Ectodermal cell (in vitro differentiated cells): ENCODE measurements at regions not wholly inside any gene's neighbourhood (a gene's known extent, or its start where the extent isn't known, plus 50 kb on each side); places are given as distances from the start of the nearest gene placed in this dataset.

Source experiments
- H3K27ac ChIP-seq: 2 replicates; pipeline ENCODE4 v1.7.0; 2013; ENCODE audit warnings: mild to moderate bottlenecking, low read depth, low read length; ENCODE audit not compliant: insufficient read depth, poor library complexity, severe bottlenecking
- H3K27me3 ChIP-seq: 2 replicates; pipeline ENCODE4 v1.7.0; 2013; ENCODE audit warnings: mild to moderate bottlenecking, low read length; ENCODE audit not compliant: insufficient read depth, control insufficient read depth, poor library complexity, severe bottlenecking
- H3K36me3 ChIP-seq: one replicate; pipeline ENCODE4 v1.7.0; 2013; ENCODE audit warnings: low read length; ENCODE audit not compliant: control insufficient read depth, insufficient read depth
- H3K4me1 ChIP-seq: one replicate; pipeline ENCODE4 v1.7.0; 2013; ENCODE audit warnings: low read length; ENCODE audit not compliant: control insufficient read depth, insufficient read depth
- H3K4me3 ChIP-seq: 2 replicates; pipeline ENCODE4 v1.7.0; 2013; ENCODE audit warnings: low read depth, low read length, control low read depth; ENCODE audit not compliant: insufficient read depth
- H3K9me3 ChIP-seq: 2 replicates; pipeline ENCODE4 v1.7.0; 2013; ENCODE audit warnings: mild to moderate bottlenecking, low read length, moderate library complexity; ENCODE audit not compliant: control insufficient read depth
- WGBS, 2 experiments: methylation state at CpG; one replicate each; pipeline ENCODE4 v1.1.7; 2013; ENCODE audit warnings: missing lambda C conversion rate in 2 of 2; 5-methylcytosine and 5-hydroxymethylcytosine counted together

- no peaks in the 10 kb centered on the region for H3K9me3 ChIP-seq
- peaks cover 3% of the 10 kb centered on the region for H3K27me3 ChIP-seq
- H3K4me3 ChIP-seq = no peak overlapping the region
- no peaks in the 10 kb centered on the region for H3K36me3 ChIP-seq
- 93 to 96% methylated on average over 3 of the region's 3 CpGs for WGBS, 2 experiments
- H3K4me1 ChIP-seq = no peaks in the 10 kb centered on the region
- H3K27ac ChIP-seq = no peak overlapping the region
Measured at GRCh38 chr21:38952890-38953289, 147.2 kb downstream of the ETS2 start.

GRCh38 chr21:38951095-38951730 is 145.5 kb downstream of the ETS2 start:
- Histone ChIP-seq H3K27me3 (peaks cover 15% of the 10 kb centered on the region), H3K4me1 (no peaks in the 10 kb centered on the region), H3K4me3 (no peak overlapping the region), H3K27ac (no peak overlapping the region), H3K9me3 (no peaks in the 10 kb centered on the region), H3K36me3 (no peaks in the 10 kb centered on the region)
- WGBS, 2 experiments = 87 to 93% methylated on average over 1 of the region's 1 CpG

GRCh38 chr21:38950435-38951094 is 144.8 kb downstream of the ETS2 start:
- Histone ChIP-seq H3K4me3 (no peak overlapping the region), H3K27me3 (peaks cover 18% of the 10 kb centered on the region), H3K27ac (no peak overlapping the region), H3K4me1 (peaks cover 4% of the 10 kb centered on the region), H3K36me3 (no peaks in the 10 kb centered on the region), H3K9me3 (no peaks in the 10 kb centered on the region)
- 69 to 95% methylated on average over 3 to 4 of the region's 4 CpGs for WGBS, 2 experiments

- Histone ChIP-seq H3K4me3 (no peak overlapping the region), H3K9me3 (no peaks in the 10 kb centered on the region), H3K27ac (no peak overlapping the region), H3K27me3 (peaks cover 18% of the 10 kb centered on the region), H3K36me3 (no peaks in the 10 kb centered on the region), H3K4me1 (peaks cover 4% of the 10 kb centered on the region)
- 86 to 97% methylated on average over 1 of the region's 1 CpG for WGBS, 2 experiments
Measured at GRCh38 chr21:38949070-38949380, 143.3 kb downstream of the ETS2 start.

GRCh38 chr21:38948377-38949069 is 142.8 kb downstream of the ETS2 start:
- Histone ChIP-seq H3K4me1 (peaks cover 4% of the 10 kb centered on the region), H3K36me3 (no peaks in the 10 kb centered on the region), H3K27ac (no peak overlapping the region), H3K9me3 (no peaks in the 10 kb centered on the region), H3K4me3 (no peak overlapping the region), H3K27me3 (peaks cover 18% of the 10 kb centered on the region)
- WGBS, 2 experiments = 89 to 97% methylated on average over 4 of the region's 4 CpGs

- Histone ChIP-seq H3K27ac (no peak overlapping the region), H3K36me3 (no peaks in the 10 kb centered on the region), H3K27me3 (peaks cover 18% of the 10 kb centered on the region), H3K4me3 (no peak overlapping the region), H3K9me3 (no peaks in the 10 kb centered on the region), H3K4me1 (peaks cover 4% of the 10 kb centered on the region)
- WGBS, 2 experiments = 19 to 23% methylated on average over 17 of the region's 17 CpGs
Measured at GRCh38 chr21:38945545-38946245, 140.0 kb downstream of the ETS2 start.

GRCh38 chr21:38944903-38945302 is 139.2 kb downstream of the ETS2 start:
- no peak overlapping the region for H3K4me3 ChIP-seq
- H3K27ac ChIP-seq = no peak overlapping the region
- peaks cover 4% of the 10 kb centered on the region for H3K4me1 ChIP-seq
- WGBS, 2 experiments = 50 to 56% methylated on average over 14 of the region's 14 CpGs
- H3K9me3 ChIP-seq = no peaks in the 10 kb centered on the region
- H3K36me3 ChIP-seq = no peaks in the 10 kb centered on the region
- H3K27me3 ChIP-seq = peaks cover 18% of the 10 kb centered on the region

- Histone ChIP-seq H3K36me3 (no peaks in the 10 kb centered on the region), H3K4me3 (no peak overlapping the region), H3K9me3 (no peaks in the 10 kb centered on the region), H3K27me3 (peaks cover 18% of the 10 kb centered on the region), H3K27ac (no peak overlapping the region), H3K4me1 (peaks cover 4% of the 10 kb centered on the region)
- WGBS, 2 experiments = 88 to 89% methylated on average over 11 of the region's 11 CpGs
Measured at GRCh38 chr21:38944402-38944801, 138.7 kb downstream of the ETS2 start.

GRCh38 chr21:38942748-38943211 is 137.1 kb downstream of the ETS2 start:
- Histone ChIP-seq H3K4me3 (no peak overlapping the region), H3K9me3 (no peaks in the 10 kb centered on the region), H3K27ac (no peak overlapping the region), H3K4me1 (peaks cover 9% of the 10 kb centered on the region), H3K36me3 (no peaks in the 10 kb centered on the region), H3K27me3 (peaks cover 14% of the 10 kb centered on the region)
- WGBS, 2 experiments = 94 to 96% methylated on average over 7 of the region's 7 CpGs

GRCh38 chr21:38938769-38939168 is 133.0 kb downstream of the ETS2 start:
- no peak overlapping the region for H3K27ac ChIP-seq
- WGBS, 2 experiments = 83 to 84% methylated on average over 7 to 8 of the region's 8 CpGs
- H3K4me1 ChIP-seq = peaks cover 5% of the 10 kb centered on the region
- no peaks in the 10 kb centered on the region for H3K9me3 ChIP-seq
- H3K36me3 ChIP-seq = no peaks in the 10 kb centered on the region
- H3K4me3 ChIP-seq = no peak overlapping the region
- H3K27me3 ChIP-seq = peaks cover 3% of the 10 kb centered on the region
